A204.1 (cell line): ENCODE measurements at regions not wholly inside any gene's neighbourhood (a gene's known extent, or its start where the extent isn't known, plus 50 kb on each side); places are given as distances from the start of the nearest gene placed in this dataset.
"Not testable (repeated sequence)": the region's sequence is repeated elsewhere in the genome, so short reads cannot be mapped to it uniquely, and the experiment has no call there.

Source experiments
- FAIRE-seq: peaks from 2 replicates; lab custom pipeline; 2012; peaks lifted over from hg19 to GRCh38; lab: Jason Lieb, UNC

- no peak for FAIRE-seq
These were observed 181.4 kb upstream of the ETV3 start for GRCh38 chr1:157319567-157319966.

DNA sequence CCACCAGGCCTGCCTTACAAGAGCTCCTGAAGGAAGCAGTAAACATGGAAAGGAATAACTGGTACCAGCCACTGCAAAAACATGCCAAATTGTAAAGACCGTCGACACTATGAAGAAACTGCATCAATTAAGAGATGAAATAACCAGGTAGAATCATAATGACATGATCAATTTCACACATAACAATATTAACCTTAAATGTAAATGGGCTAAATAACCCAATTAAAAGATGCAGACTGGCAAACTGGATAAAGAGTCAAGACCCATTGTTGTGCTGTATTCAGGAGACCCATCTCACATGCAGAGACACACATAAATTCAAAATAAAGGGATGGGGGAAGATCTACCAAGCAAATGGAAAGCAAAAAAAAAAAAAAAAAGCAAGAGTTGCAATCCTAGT is 179.0 kb upstream of the ETV3 start:
- FAIRE-seq: not testable (repeated sequence)

DNA sequence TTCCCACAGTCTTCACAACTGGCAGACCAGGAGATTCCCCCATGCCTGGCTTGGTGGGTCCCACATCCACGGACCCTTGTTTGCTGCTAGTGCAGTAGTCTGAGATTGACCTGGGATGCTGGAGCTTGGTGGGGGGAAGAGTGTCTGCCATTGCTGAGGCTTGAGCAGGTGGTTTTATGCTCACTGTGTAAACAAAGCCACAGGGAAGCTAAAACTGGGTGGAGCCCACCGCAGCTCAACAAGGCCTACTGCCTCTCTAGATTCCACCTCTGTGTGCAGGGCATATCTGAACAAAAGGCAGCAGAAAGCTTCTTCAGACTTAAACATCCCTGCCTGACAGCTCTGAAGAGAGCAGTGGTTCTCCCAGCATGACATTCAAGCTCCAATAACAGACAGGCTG is 177.3 kb upstream of the ETV3 start:
- FAIRE-seq: no peak

DNA sequence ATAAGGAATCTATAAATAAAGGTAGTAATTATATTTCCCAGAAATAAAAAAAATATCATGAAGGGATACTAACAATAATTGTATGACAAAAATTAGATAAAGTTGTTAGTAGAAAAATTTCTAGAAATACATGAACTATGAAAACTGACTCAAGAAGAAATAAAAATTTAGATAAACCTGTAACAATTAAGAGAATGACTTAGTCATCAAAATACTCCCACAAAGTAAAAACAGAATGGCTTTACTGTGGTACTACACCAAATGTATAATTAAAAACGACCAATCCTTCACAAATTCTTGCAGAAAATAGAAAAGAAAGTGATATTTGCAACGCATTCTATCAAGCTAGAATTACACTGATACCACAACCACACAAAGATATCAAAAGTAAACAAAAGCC is 176.2 kb upstream of the ETV3 start:
- FAIRE-seq: no peak

DNA sequence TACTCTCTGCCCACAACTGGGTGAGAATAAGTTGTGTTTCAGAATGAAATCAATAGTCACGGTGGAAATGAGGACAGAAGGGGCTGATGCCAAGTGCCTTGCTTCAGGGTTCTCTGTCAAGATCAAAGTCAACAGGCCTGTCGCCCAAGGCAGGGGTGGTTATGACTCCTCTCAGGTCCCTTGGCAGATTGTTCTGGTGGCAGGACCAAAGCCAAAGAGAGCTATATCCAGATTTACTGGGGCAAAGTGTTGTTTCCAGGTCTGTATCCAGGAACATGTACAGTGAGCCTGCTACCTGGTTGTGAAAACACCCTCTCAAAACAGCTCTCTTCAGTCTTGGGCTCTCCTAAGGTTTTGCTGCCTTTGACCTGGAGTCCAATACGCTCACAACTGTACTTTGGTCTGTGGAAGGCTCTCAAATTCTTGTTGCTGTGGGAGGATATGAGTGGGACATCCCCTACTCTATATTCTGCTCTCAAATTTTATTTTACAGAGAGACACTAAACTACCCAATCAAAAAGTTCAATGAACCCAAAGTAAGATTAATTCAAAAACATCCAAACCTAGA is 175.1 kb upstream of the ETV3 start:
- FAIRE-seq: no peak

GRCh38 chr1:157312082-157312812 is 174.1 kb upstream of the ETV3 start:
- no peak for FAIRE-seq

DNA sequence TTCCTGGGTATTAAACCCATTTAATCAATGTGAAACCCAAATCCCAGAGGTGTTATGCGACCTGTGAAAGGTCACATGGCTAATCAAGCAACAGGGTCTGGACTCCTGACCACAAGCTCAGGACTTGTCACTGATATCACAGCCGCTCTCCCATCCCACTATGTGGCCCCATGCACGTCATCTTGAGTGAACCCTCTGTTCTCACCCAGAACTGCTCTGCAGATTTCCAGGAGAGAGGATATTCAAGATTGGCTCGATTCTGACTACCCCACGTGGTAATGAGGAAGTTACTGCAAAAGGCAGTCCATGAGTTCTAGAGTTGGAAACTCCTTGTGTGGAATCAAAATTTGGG is 173.5 kb upstream of the ETV3 start:
- no peak for FAIRE-seq

DNA sequence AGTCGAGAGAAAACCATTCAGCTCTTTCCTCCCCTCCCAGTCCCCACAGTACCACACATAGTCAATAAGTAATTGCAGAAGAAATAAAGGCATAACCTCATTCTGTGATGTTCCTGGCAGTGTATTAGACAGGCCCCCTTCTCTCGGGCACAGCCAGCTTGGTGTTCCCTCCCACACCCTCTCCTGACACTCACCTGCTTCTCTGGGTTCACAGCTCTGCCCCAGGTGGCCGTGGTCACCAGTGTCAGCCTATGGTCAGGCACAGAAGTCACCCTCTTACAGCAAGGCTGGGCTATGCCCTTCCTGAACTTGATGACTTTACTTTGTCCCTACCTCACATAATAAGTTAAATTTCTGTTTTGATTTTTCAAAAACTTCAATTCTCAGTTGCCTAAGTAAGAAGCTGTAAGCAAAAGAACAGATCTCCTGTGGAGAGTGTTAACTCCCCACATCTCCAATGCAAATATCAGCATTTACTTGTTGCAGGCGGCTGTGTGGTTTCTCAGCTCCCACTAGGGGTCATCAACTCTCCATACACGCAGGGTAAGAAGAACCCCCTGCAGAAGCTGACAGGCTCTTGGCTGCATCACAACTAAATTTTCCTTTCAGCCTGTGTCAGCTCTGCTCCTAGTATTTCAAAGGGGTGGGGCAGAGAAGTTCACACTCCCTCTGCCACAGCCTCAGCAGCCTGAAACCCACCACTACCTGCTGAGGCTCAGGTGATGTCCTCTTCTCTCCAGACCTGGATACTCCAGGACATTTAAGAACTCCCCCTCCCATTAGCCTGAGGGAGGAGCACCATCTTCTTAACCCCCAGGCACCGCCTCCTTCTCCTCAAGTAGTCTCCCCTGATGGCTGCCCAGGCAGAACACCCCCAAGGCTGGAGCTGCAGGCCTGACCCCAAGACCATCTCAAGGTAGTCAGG is 172.9 kb upstream of the ETV3 start:
- not testable (repeated sequence) for FAIRE-seq

DNA sequence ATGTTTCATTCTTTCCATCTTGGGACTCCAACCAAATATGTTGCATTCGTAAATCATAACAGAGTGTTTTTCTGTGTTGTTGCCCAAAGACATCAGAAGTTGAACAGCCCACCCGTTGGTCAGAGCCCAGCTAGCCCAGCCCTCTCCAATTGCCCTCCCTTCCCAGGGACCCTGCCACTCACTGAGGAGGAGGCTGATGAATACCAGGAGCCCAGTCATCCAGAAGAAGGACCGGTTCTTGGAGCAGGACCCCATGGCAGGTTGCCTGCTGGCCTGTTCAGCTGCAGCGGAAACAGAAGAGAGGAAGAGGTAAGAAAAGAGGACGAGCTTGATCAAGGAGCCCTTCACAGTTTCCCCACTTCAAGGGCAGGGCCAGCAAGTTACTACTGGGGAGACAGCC is 172.2 kb upstream of the ETV3 start:
- no peak for FAIRE-seq

DNA sequence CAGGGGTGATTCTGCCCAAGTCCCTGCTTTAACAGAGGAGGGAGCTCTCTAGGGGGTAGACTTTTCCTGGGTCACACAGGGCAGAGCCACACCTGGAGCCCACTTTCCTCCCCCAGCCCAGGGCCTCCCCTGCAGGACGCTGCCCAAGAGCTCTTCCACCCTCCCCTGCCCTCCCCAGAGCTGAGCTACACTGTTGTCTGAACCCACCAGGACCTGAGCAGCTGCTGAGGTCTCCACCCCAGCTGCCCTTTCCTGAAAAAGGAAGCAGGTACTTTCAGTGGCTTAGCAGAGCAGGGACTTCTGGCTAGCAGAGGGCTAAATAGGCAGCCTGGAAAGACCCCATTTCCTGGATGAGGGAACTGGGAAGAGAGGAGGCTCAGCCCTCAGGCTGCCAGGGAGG is 169.3 kb upstream of the ETV3 start:
- no peak for FAIRE-seq

- no peak for FAIRE-seq
These were observed 168.7 kb upstream of the ETV3 start for GRCh38 chr1:157306896-157307295.

- no peak for FAIRE-seq
These were observed 166.1 kb upstream of the ETV3 start for GRCh38 chr1:157304271-157304670.

- no peak for FAIRE-seq
These were observed 164.5 kb upstream of the ETV3 start for GRCh38 chr1:157302724-157303123.

DNA sequence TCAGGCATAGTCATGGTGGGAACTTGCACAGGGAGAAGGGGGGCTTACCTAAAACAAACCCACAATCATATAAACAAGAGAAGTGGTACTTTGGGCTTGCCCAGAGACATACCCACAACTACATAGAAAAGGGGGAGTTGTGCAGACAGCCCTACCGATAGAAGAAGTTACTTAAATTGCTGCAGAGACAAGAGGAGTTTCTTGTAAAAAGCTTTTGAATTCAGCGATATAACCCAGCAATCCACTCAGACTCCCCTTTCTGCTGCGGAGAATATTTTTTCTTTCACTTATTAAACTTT is 164.0 kb upstream of the ETV3 start:
- FAIRE-seq: no peak

- no peak for FAIRE-seq
These were observed 163.4 kb upstream of the ETV3 start for GRCh38 chr1:157301477-157302198.

DNA sequence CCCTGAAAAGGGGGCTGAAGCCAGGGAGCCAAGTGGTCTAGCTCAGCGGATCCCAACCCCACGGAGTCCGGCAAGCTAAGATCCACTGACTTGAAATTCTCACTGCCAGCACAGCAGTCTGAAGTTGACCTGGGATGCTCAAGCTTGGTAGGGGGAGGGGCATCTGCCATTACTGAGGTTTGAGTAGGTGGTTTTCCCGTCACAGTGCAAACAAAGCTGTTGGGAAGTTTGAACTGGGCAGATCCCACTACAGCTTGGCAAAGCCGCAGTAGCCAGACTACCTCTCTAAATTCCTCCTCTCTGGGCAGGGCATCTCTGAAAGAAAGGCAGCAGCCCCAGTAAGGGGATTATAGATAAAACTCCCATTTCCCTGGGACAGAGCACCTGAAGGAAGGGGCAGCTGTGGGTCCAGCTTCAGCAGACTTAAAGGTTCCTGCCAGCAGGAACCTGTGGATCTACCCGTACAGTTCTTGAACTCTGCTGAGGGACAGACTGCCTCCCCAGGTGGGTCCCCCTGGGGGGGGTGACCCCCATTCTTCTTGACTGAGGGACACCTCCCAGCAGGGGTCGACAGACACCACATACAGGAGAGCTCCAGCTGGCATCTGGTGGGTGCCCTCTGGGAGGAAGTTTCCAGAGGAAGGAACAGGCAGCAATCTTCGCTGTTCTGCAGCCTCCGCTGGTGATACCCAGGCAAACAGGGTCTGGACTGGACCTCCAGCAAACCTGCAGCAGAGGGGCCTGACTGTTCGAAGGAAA is 156.4 kb upstream of the ETV3 start:
- not testable (repeated sequence) for FAIRE-seq

- no peak for FAIRE-seq
These were observed 154.8 kb upstream of the ETV3 start for GRCh38 chr1:157292809-157293564.

DNA sequence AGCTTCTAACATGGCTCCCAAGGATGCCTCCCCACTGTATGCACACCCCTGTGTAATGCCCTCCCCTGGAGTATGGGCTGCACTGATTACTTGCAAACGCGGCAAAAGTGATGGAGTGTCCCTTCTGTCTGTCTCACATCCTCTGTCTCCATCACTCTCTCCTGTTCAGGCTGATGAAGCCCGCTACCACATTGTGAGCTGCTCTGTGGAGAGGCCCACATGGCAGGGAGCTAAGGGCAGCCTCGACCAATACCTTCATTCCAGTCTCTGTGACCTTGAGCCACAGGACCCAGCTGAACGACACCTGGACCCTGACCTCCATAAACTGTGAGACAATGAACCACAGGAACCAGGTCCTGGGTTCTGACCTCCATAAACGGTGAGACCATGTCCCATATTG is 154.1 kb upstream of the ETV3 start:
- no peak for FAIRE-seq

GRCh38 chr1:157291083-157291482 is 152.9 kb upstream of the ETV3 start:
- FAIRE-seq: no peak

- FAIRE-seq: no peak
These were observed 151.4 kb upstream of the ETV3 start for GRCh38 chr1:157289424-157290105.

GRCh38 chr1:157288996-157289395 is 150.8 kb upstream of the ETV3 start:
- FAIRE-seq: no peak
